ENCODE measurements at regions not wholly inside any gene's neighbourhood (a gene's known extent, or its start where the extent isn't known, plus 50 kb on each side); places are given as distances from the start of the nearest gene placed in this dataset.

DNA sequence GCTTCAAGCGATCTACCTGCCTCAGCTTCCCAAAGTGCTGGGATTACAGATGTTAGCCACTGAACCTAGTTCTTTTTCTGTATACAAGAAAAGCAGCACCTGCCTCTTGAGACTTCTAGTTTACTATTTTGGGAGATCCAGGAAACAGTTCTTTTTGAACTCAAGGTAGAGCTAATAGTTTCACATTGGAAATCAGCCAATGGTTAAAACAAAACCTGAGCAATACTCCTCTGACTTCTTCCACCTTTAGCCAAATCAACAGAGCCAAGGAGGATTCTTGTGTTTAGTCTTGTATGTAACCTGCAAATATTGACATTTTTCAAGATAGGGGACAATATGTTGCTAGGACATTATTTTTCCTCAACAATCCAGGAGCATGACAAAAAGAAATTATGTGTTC is 349.4 kb downstream of the SH3GL2 start:
- Histone ChIP-seq H4K20me1 (ENCODE audit: low read depth, low read length) (no peaks in the 10 kb centered on the region), H2AFZ (ENCODE audit: low read depth, low read length, severe bottlenecking) (no peak overlapping the region), H3K27me3 (ENCODE audit: low read length) (no peaks in the 10 kb centered on the region), H3K9me3 (ENCODE audit: insufficient read depth, low read length) (no peaks in the 10 kb centered on the region), H3K27ac (ENCODE audit: low read depth, low read length) (no peak overlapping the region), H3K9ac (ENCODE audit: low read length) (no peak overlapping the region), H3K9me2 (replicated peaks; ENCODE audit: insufficient read depth, low read length) (no peaks in the 10 kb centered on the region), H3F3A (ENCODE audit: insufficient read depth) (no peaks in the 10 kb centered on the region), H3K4me3 (ENCODE audit: insufficient read depth, low read length, poor library complexity, severe bottlenecking) (no peak overlapping the region), H3K36me3 (ENCODE audit: low read length) (no peaks in the 10 kb centered on the region), H3K79me2 (ENCODE audit: insufficient read depth, low read length) (no peaks in the 10 kb centered on the region), H3K4me2 (ENCODE audit: low read depth, low read length, poor library complexity, severe bottlenecking) (no peak overlapping the region)
- TF ChIP-seq EZH2phosphoT487 (conservative IDR thresholded peaks at IDR 0.05; ENCODE audit: low read length) (no peak), CTCF (IDR thresholded peaks at IDR 0.05; ENCODE audit: insufficient read depth, low read length, poor library complexity, severe bottlenecking) (no peak)

DNA sequence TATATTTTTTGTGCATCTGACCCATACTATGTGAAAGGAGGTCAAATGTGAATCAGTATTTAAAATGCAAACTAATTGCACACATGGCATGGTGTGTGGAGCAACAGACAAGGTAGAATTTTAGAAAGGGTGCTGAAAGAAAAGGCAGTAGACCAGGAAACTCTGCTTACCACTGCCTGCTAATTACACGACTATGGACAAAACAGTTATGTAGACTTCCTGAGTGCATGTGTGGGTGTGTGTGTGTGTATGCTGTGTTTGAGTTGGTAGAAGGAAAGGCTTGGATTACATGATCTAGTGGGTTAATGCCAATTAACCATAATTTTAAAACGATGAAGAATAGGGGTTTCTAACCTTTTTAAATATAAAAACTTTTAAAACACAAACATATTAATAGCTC is 349.9 kb downstream of the SH3GL2 start:
- Histone ChIP-seq H2AFZ (ENCODE audit: low read depth, low read length, severe bottlenecking) (no peak overlapping the region), H3K79me2 (ENCODE audit: insufficient read depth, low read length) (no peaks in the 10 kb centered on the region), H3K9me2 (replicated peaks; ENCODE audit: insufficient read depth, low read length) (no peaks in the 10 kb centered on the region), H3K36me3 (ENCODE audit: low read length) (no peaks in the 10 kb centered on the region), H3K4me3 (ENCODE audit: insufficient read depth, low read length, poor library complexity, severe bottlenecking) (no peak overlapping the region), H3K9ac (ENCODE audit: low read length) (no peak overlapping the region), H3K9me3 (ENCODE audit: insufficient read depth, low read length) (no peaks in the 10 kb centered on the region), H3K4me2 (ENCODE audit: low read depth, low read length, poor library complexity, severe bottlenecking) (no peak overlapping the region), H3F3A (ENCODE audit: insufficient read depth) (no peaks in the 10 kb centered on the region), H3K27ac (ENCODE audit: low read depth, low read length) (no peak overlapping the region), H3K27me3 (ENCODE audit: low read length) (no peaks in the 10 kb centered on the region), H4K20me1 (ENCODE audit: low read depth, low read length) (no peaks in the 10 kb centered on the region)
- TF ChIP-seq EZH2phosphoT487 (conservative IDR thresholded peaks at IDR 0.05; ENCODE audit: low read length) (no peak), CTCF (IDR thresholded peaks at IDR 0.05; ENCODE audit: insufficient read depth, low read length, poor library complexity, severe bottlenecking) (no peak)

DNA sequence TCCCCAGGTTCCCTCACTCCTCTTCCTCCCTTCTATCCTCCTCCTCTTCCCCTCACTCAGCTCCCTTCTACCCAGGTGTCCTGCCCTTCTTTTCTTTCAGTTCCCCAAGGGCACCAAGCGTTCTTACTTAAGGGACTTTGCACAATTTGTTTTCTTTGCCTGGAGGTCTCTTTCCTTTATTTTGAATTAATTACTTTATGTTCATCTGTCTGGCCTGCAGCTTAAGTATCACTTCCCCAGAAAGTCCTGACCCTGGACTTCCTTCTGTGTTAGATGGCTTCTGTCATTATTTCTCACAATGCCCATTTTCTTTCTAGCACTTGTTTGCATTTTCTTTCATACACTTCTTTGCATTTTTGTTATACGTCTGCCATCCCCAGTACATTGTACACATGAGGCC is 350.6 kb downstream of the SH3GL2 start:
- Histone ChIP-seq H3K27ac (ENCODE audit: low read depth, low read length) (no peak overlapping the region), H2AFZ (ENCODE audit: low read depth, low read length, severe bottlenecking) (no peak overlapping the region), H3K79me2 (ENCODE audit: insufficient read depth, low read length) (no peaks in the 10 kb centered on the region), H3K27me3 (ENCODE audit: low read length) (no peaks in the 10 kb centered on the region), H3K9me2 (replicated peaks; ENCODE audit: insufficient read depth, low read length) (no peaks in the 10 kb centered on the region), H3K36me3 (ENCODE audit: low read length) (no peaks in the 10 kb centered on the region), H3K9ac (ENCODE audit: low read length) (no peak overlapping the region), H3F3A (ENCODE audit: insufficient read depth) (no peaks in the 10 kb centered on the region), H3K9me3 (ENCODE audit: insufficient read depth, low read length) (no peaks in the 10 kb centered on the region), H4K20me1 (ENCODE audit: low read depth, low read length) (no peaks in the 10 kb centered on the region), H3K4me2 (ENCODE audit: low read depth, low read length, poor library complexity, severe bottlenecking) (no peak overlapping the region), H3K4me3 (ENCODE audit: insufficient read depth, low read length, poor library complexity, severe bottlenecking) (no peak overlapping the region)
- TF ChIP-seq EZH2phosphoT487 (conservative IDR thresholded peaks at IDR 0.05; ENCODE audit: low read length) (no peak), CTCF (IDR thresholded peaks at IDR 0.05; ENCODE audit: insufficient read depth, low read length, poor library complexity, severe bottlenecking) (no peak)

DNA sequence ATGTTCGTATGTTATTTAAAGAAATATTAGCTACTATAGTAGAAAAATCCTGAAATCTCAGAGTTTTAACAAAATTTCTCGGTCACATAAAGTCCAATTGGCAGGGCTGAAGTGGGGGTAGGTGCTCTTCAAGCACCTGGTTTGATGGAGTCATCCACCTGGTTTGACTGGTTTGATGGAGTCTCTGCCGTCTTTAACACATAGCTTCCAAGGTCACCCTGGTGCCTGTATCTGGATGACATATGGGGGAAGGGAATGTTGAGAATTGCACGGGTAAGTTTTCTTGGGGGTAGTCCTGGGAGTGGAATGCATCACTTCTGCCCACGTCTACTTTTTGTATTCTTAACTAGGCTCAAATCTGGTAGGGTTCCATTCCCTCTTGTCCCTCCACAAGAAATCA is 351.2 kb downstream of the SH3GL2 start:
- H3K36me3 ChIP-seq (ENCODE audit: low read length): no peaks in the 10 kb centered on the region
- TF ChIP-seq EZH2phosphoT487 (conservative IDR thresholded peaks at IDR 0.05; ENCODE audit: low read length) (no peak), CTCF (IDR thresholded peaks at IDR 0.05; ENCODE audit: insufficient read depth, low read length, poor library complexity, severe bottlenecking) (no peak)

More for the DNA sequence above, 351.2 kb downstream of the SH3GL2 start:
- Histone ChIP-seq H3K9me2 (replicated peaks; ENCODE audit: insufficient read depth, low read length) (no peaks in the 10 kb centered on the region), H2AFZ (ENCODE audit: low read depth, low read length, severe bottlenecking) (no peak overlapping the region), H4K20me1 (ENCODE audit: low read depth, low read length) (no peaks in the 10 kb centered on the region), H3K9me3 (ENCODE audit: insufficient read depth, low read length) (no peaks in the 10 kb centered on the region), H3K79me2 (ENCODE audit: insufficient read depth, low read length) (no peaks in the 10 kb centered on the region), H3K4me3 (ENCODE audit: insufficient read depth, low read length, poor library complexity, severe bottlenecking) (no peak overlapping the region), H3F3A (ENCODE audit: insufficient read depth) (no peaks in the 10 kb centered on the region), H3K27ac (ENCODE audit: low read depth, low read length) (no peak overlapping the region), H3K27me3 (ENCODE audit: low read length) (no peaks in the 10 kb centered on the region), H3K9ac (ENCODE audit: low read length) (no peak overlapping the region), H3K4me2 (ENCODE audit: low read depth, low read length, poor library complexity, severe bottlenecking) (no peak overlapping the region)

Data from SU-DHL-6 (cell line).